Skeletal muscle tissue (tissue), 3 donors: ENCODE measurements at regions not wholly inside any gene's neighbourhood (a gene's known extent, or its start where the extent isn't known, plus 50 kb on each side); places are given as distances from the start of the nearest gene placed in this dataset.

Experiments used
- H3K27ac ChIP-seq: one replicate; pipeline ENCODE4 v1.7.0; 2013; ENCODE audit warnings: mild to moderate bottlenecking, low read depth, low read length, inconsistent platforms
- H3K27me3 ChIP-seq, 3 donors: one replicate each; pipeline ENCODE4 v1.7.0; 2013; ENCODE audit warnings: low read length in 3 of 3; ENCODE audit not compliant: control insufficient read depth in 3 of 3, insufficient read depth in 3 of 3
- H3K36me3 ChIP-seq, 3 donors: one replicate each; pipeline ENCODE4 v1.7.0; 2013; ENCODE audit warnings: low read length in 3 of 3; ENCODE audit not compliant: control insufficient read depth in 3 of 3, insufficient read depth in 3 of 3
- H3K4me1 ChIP-seq, 3 donors: one replicate each; pipeline ENCODE4 v1.7.0; 2013; ENCODE audit warnings: low read length in 3 of 3, mild to moderate bottlenecking in 3 of 3; ENCODE audit not compliant: control insufficient read depth in 3 of 3, insufficient read depth in 3 of 3
- H3K4me3 ChIP-seq, 3 donors: one replicate each; pipeline ENCODE4 v1.7.0; 2013; ENCODE audit warnings: low read length in 3 of 3
- H3K9ac ChIP-seq, 3 donors: one replicate each; pipeline ENCODE4 v1.7.0; 2013; ENCODE audit warnings: low read length in 3 of 3, mild to moderate bottlenecking in 3 of 3, moderate library complexity in 2 of 3, low read depth in 1 of 3
- H3K9me3 ChIP-seq, 3 donors: one replicate each; pipeline ENCODE4 v1.7.0; 2013; ENCODE audit warnings: low read length in 3 of 3; ENCODE audit not compliant: control insufficient read depth in 3 of 3
- donor health status: Osteomylitis.

DNA sequence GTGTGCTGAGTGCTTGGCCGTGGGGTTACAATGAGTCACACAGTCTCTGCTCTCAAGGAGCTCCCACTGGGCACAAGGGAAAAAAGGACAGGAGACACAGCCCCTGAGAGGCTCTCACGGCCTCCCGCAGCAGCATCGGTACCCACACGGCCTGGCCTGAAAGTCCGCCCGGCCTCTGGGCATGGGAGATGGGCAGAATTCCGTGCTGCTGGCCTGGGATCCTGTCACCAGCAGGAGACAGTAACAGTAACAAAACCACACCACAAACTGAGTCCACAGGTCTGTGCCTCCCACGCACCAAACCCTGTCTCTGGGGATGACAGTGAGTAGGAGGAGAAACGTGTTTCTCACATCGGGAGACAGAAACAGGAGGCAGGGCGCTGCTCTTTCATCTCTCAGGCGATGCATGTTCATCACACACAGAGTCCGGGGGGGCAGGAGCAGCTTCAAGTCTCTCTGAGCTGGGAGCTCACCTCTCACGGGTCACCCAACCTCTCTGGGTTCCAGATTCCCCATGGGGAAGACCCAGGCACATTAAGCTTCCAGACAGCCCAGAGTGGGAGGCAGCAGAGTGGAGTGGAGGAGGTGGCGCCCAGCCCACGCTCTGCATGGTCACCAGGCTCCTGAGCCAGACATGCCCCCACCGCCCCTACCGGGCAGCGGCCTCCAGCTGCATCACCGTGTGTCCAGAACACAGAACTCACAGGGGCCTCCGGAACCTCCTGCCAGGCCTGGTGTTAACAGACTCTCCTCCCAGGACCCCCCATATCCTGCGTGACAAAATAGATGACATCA lies 124.7 kb upstream of the VSTM2B start:
- H3K36me3 ChIP-seq, result no peaks in the 10 kb centered on the region
- no peak overlapping the region for H3K4me3 ChIP-seq

GRCh38 chr19:29401712-29402421 lies 123.9 kb upstream of the VSTM2B start:
- H3K4me3 ChIP-seq, result no peak overlapping the region
- peaks cover 4 to 26% (median 15%) of the 10 kb centered on the region in 3 donors for H3K27me3 ChIP-seq
- H3K4me1 ChIP-seq, result no peaks in the 10 kb centered on the region
- H3K9me3 ChIP-seq, result no peaks in the 10 kb centered on the region
- no peak overlapping the region for H3K27ac ChIP-seq
- no peak overlapping the region for H3K9ac ChIP-seq
- no peaks in the 10 kb centered on the region for H3K36me3 ChIP-seq

More for the DNA sequence above, 124.7 kb upstream of the VSTM2B start:
- peaks cover 4 to 34% (median 15%) of the 10 kb centered on the region in 3 donors for H3K27me3 ChIP-seq
- no peak overlapping the region for H3K27ac ChIP-seq
- no peaks in the 10 kb centered on the region for H3K4me1 ChIP-seq
- no peak overlapping the region for H3K9ac ChIP-seq
- H3K9me3 ChIP-seq, result no peaks in the 10 kb centered on the region

DNA sequence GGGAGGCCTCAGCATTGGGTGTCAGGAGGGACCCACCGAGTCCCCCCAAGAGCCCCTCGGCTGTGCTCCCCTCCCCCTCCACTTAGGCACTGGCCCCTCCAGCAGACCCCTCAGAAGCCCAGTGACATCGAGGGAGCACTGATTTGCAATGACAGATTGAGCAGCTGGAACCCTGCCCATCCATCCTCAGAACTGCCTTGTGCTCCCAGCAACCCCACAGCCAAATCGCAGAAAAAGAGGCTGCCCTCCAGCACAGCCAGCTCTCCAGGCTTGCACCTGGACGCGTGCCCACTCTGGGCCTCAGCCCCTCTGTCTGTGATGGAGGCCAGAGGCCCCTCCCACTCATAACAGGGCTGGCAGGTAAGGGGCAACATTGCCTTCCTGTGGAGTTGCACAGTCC lies 123.2 kb upstream of the VSTM2B start:
- Histone ChIP-seq H3K4me3 (no peak overlapping the region), H3K9ac (no peak overlapping the region), H3K4me1 (no peaks in the 10 kb centered on the region), H3K27ac (no peak overlapping the region), H3K9me3 (no peaks in the 10 kb centered on the region), H3K27me3 (peaks cover 8 to 26% (median 15%) of the 10 kb centered on the region in 3 donors), H3K36me3 (no peaks in the 10 kb centered on the region)

DNA sequence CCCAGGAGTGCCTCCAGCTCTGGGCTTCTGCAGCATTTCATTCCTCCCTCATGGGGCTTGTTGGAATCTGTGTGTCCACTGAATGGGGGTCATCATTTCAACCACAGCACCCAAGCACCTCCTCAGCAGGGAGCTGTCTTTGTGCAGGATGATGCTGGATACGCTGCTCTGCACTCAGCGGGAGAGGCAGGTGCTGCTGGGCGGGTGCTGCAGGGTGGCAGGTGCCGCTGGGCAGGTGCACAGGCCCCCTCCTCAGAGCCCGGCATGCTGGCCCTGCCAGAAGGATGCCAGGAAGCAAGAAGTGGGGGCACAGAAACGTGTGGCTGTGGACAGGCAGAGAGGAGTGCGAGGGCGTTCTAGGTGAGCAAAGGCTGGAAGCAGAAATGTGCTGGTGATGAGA lies 121.8 kb upstream of the VSTM2B start:
- no peak overlapping the region for H3K27ac ChIP-seq
- H3K27me3 ChIP-seq, result peaks cover 11 to 32% (median 25%) of the 10 kb centered on the region in 3 donors
- no peaks in the 10 kb centered on the region for H3K4me1 ChIP-seq
- no peaks in the 10 kb centered on the region for H3K36me3 ChIP-seq
- H3K9me3 ChIP-seq, result no peaks in the 10 kb centered on the region
- H3K4me3 ChIP-seq, result no peak overlapping the region
- no peak overlapping the region for H3K9ac ChIP-seq

DNA sequence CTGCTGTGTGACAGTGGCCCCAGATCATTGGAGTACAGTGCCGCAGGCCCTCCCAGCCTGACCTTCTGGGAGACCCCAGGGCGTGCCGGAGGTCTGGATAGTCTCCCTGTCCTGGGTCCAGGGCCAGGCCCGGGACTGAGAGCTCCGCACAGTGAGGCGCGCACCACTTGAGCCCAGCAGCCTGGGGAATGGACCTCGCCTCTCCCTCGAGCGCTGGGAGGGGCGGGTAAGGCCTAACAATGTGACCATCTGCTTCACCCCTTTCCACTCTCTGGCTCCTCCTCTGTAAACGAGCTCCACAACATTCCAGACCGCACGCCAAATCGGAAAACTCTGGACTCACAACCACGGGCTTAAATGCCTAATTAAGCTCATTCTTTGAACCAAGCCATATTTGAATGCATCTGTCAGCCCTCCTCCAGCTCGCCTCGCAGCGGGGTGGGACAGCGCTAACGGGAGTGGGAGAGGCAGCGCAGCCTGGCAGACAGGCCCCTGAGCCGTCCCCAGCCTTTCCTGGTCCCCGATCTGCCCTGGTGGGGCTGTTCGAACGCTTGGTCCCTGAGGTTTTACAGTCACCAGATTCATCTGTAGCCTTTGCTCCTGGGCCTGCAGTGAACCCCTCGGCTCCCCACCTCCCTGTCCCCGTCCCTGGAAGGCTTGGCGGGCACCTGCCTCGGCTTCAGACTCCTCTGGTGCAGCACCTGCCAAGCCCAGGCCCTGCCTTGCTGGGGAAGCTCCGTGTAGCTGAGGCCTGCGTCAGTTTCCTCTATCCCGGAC lies 120.7 kb upstream of the VSTM2B start:
- Histone ChIP-seq H3K27me3 (peaks cover 11 to 34% (median 28%) of the 10 kb centered on the region in 3 donors), H3K36me3 (no peaks in the 10 kb centered on the region), H3K9me3 (no peaks in the 10 kb centered on the region), H3K4me3 (no peak overlapping the region), H3K4me1 (no peaks in the 10 kb centered on the region), H3K27ac (no peak overlapping the region), H3K9ac (no peak overlapping the region)

- Histone ChIP-seq H3K9me3 (no peaks in the 10 kb centered on the region), H3K27ac (no peak overlapping the region), H3K9ac (no peak overlapping the region), H3K4me1 (no peaks in the 10 kb centered on the region), H3K27me3 (peaks cover 11 to 34% (median 28%) of the 10 kb centered on the region in 3 donors), H3K4me3 (no peak overlapping the region), H3K36me3 (no peaks in the 10 kb centered on the region)
These were observed 120.1 kb upstream of the VSTM2B start for GRCh38 chr19:29405728-29405995.

DNA sequence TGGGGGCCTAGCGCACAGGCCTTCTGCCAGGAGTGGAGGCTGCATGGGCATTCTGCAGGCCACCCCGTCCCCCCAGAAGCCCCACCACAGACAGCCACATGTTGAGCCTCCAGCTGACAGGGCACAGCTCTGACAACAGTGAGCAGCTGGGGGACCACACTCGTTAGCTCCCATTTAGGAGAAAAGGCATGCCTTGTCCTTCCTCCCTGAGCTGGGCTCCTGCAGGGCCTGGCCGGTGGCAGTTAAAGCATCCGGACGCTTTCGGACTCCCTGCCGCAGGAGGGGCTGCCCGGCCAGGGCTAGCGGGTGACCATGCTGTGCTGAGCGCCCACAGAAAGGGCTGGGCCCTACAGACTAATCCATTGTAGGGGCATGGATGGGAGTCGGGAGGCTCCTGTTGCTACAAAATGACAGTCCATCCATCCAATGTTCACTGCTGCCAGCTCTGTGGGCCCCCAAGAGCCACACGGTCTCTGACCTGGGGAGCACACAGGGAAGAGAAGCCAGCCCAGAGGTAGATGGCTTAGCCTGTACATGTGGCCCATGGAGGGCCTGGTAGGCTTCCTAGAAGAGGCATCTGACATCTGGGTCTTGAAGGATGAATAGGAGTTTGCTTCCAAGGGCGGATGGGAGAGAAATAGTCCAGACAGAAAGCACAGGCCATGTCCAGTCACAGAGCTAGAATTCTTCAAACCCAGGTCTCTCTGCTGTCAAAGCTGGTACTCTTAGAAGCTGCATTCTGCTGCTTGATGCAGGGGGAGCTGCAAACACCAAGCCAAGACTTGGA lies 116.5 kb upstream of the VSTM2B start:
- no peak overlapping the region for H3K4me3 ChIP-seq
- no peak overlapping the region for H3K9ac ChIP-seq
- no peaks in the 10 kb centered on the region for H3K9me3 ChIP-seq
- H3K27ac ChIP-seq, result no peak overlapping the region
- H3K4me1 ChIP-seq, result peaks cover 2 to 3% (median 2%) of the 10 kb centered on the region in 3 donors
- peaks cover 7 to 18% (median 16%) of the 10 kb centered on the region in 3 donors for H3K27me3 ChIP-seq
- H3K36me3 ChIP-seq, result no peaks in the 10 kb centered on the region

GRCh38 chr19:29410601-29411000 lies 115.2 kb upstream of the VSTM2B start:
- H3K4me3 ChIP-seq, result no peak overlapping the region
- H3K4me1 ChIP-seq, result peaks cover 2 to 3% (median 2%) of the 10 kb centered on the region in 3 donors
- no peaks in the 10 kb centered on the region for H3K36me3 ChIP-seq
- H3K27me3 ChIP-seq, result peaks cover 7 to 18% (median 18%) of the 10 kb centered on the region in 3 donors
- H3K9me3 ChIP-seq, result no peaks in the 10 kb centered on the region
- H3K27ac ChIP-seq, result no peak overlapping the region
- no peak overlapping the region for H3K9ac ChIP-seq

DNA sequence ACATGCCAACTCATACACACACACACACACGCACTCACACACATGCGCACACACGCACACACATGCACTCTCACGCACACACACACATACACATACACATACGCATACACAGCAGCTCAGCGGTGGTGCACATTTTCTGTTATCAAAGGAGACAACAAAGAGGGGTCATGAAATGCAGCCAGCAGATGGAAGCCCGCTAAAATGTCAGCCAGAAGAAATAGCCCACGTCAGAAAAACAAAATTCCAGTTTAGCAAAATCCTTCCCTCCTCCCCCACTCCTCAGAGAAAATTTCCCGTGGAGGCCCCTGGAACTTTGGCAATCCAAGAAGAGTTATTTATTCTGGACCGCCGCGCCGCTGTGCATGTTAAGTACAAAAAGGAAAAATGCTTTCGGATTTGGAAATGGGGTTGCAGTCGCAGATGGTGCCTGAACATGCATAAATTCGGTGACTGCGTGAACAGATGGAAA lies 114.6 kb upstream of the VSTM2B start:
- no peak overlapping the region for H3K4me3 ChIP-seq
- H3K36me3 ChIP-seq, result no peaks in the 10 kb centered on the region
- H3K4me1 ChIP-seq, result peaks cover 2 to 3% (median 2%) of the 10 kb centered on the region in 3 donors
- H3K9ac ChIP-seq, result no peak overlapping the region
- no peaks in the 10 kb centered on the region for H3K9me3 ChIP-seq
- peaks cover 7 to 21% (median 18%) of the 10 kb centered on the region in 3 donors for H3K27me3 ChIP-seq
- H3K27ac ChIP-seq, result no peak overlapping the region
